Lower leg skin (tissue), 3 donors: ENCODE measurements at regions not wholly inside any gene's neighbourhood (a gene's known extent, or its start where the extent isn't known, plus 50 kb on each side); places are given as distances from the start of the nearest gene placed in this dataset.

ENCODE experiments used
- CTCF ChIP-seq, 3 donors: fragments of 450-650 bp; IDR thresholded peaks; one replicate each; pipeline ENCODE4 v1.5.1; 2016; ENCODE audit warnings: antibody characterized with exemption in 3 of 3, mild to moderate bottlenecking in 3 of 3, moderate library complexity in 2 of 3
- POLR2A ChIP-seq, 2 donors: fragments of 450-650 bp; IDR thresholded peaks; one replicate each; pipeline ENCODE4 v1.6.1; 2016 to 2017; ENCODE audit warnings: antibody characterized with exemption in 2 of 2, mild to moderate bottlenecking in 1 of 2, moderate library complexity in 1 of 2

GRCh38 chr16:17757808-17758207, 287.0 kb upstream of the XYLT1 start:
- TF ChIP-seq CTCF (IDR thresholded peaks at IDR 0.05) (no peak), POLR2A (IDR thresholded peaks at IDR 0.05) (no peak)
